Cardiac fibroblast (primary cell): ENCODE measurements at regions not wholly inside any gene's neighbourhood (a gene's known extent, or its start where the extent isn't known, plus 50 kb on each side); places are given as distances from the start of the nearest gene placed in this dataset.

Source experiments
- DNase-seq, 2 donors: peaks; one replicate each; pipeline versions ENCODE4 v3.0.0 to v3.0.0-alpha.2; 2010; ENCODE audit warnings: low read depth in 2 of 2
- H3K4me3 ChIP-seq, 2 donors: replicated peaks in 1 of 2; 1 replicate in 1 of 2; 2 replicates in 1 of 2; pipeline ENCODE4 v1.5.1; 2011; ENCODE audit warnings: low read depth in 2 of 2, low read length in 2 of 2, mild to moderate bottlenecking in 2 of 2, moderate library complexity in 1 of 2
- CTCF ChIP-seq: IDR thresholded peaks from one replicate; pipeline ENCODE4 v1.5.1; 2011; ENCODE audit warnings: low read depth, mild to moderate bottlenecking, low read length, inconsistent platforms

- no peak for TF ChIP-seq CTCF
- H3K4me3 ChIP-seq, result no peak overlapping the region
- DNase-seq, result no peak
Observed at GRCh38 chr6:21885111-21885510, 291.6 kb downstream of the SOX4 start.

GRCh38 chr6:21885532-21886114 is 292.1 kb downstream of the SOX4 start:
- peak; percentile 84 to 89 for DNase-seq
- no peak for TF ChIP-seq CTCF

GRCh38 chr6:21886542-21887151 is 293.1 kb downstream of the SOX4 start:
- no peak for TF ChIP-seq CTCF
- peak in 1 of 2 donors; percentile 50 for DNase-seq
- no peak overlapping the region for H3K4me3 ChIP-seq

More at GRCh38 chr6:21885532-21886114, 292.1 kb downstream of the SOX4 start:
- H3K4me3 ChIP-seq, result no peak overlapping the region

GRCh38 chr6:21887231-21888185 is 294.0 kb downstream of the SOX4 start:
- H3K4me3 ChIP-seq, result no peak overlapping the region
- peak; percentile 52 to 55 for DNase-seq
- no peak for TF ChIP-seq CTCF

GRCh38 chr6:21891080-21891479 is 297.5 kb downstream of the SOX4 start:
- H3K4me3 ChIP-seq, result no peak overlapping the region
- no peak for TF ChIP-seq CTCF
- no peak for DNase-seq

- DNase-seq, result no peak
- H3K4me3 ChIP-seq, result no peak overlapping the region
- TF ChIP-seq CTCF, result no peak
Observed at GRCh38 chr6:21893793-21894192, 300.2 kb downstream of the SOX4 start.
